Panc1 (cell line): ENCODE measurements at regions not wholly inside any gene's neighbourhood (a gene's known extent, or its start where the extent isn't known, plus 50 kb on each side); places are given as distances from the start of the nearest gene placed in this dataset.
"Not testable (repeated sequence)": the region's sequence is repeated elsewhere in the genome, so short reads cannot be mapped to it uniquely, and the experiment has no call there.

ENCODE experiments used
- ATAC-seq: fragments of 200-7000 bp; cut with Tn5 transposase; 2 replicates; pipeline ENCODE4 v1.9.1; 2020; ENCODE audit warnings: mild to moderate bottlenecking, moderate library complexity
- BruUV-seq: library from RNA; stranded (reverse); fragments of 400-500 nt; replicated peaks from 2 replicates; lab custom pipeline; 2021; lab: Mats Ljungman, UMichigan
- CTCF ChIA-PET: fragments of 300-600 bp; sonication (Branson Sonifier 250); formaldehyde crosslinking; loops from one replicate; lab custom pipeline; 2022; ENCODE audit warnings: antibody characterized with exemption; lab: Charles Lee
- POLR2A ChIA-PET: fragments of 300-600 bp; sonication (Branson Sonifier 250); formaldehyde crosslinking; loops from one replicate; lab custom pipeline; 2022; ENCODE audit warnings: antibody characterized with exemption; lab: Charles Lee
- DNase-seq: peaks from one replicate; pipeline ENCODE4 v3.0.0-alpha.2; 2010; ENCODE audit warnings: low read depth, low spot score
- H3K27ac ChIP-seq: 2 replicates; pipeline ENCODE4 v1.5.1; 2011; ENCODE audit warnings: mild to moderate bottlenecking, low read length, inconsistent platforms
- H3K27me3 ChIP-seq: fragments of 200-500 bp; sonication (Bioruptor generic); 2 replicates; pipeline ENCODE4 v1.6.0; 2014; ENCODE audit warnings: low read length, inconsistent platforms; ENCODE audit not compliant: control insufficient read depth, insufficient read depth
- H3K36me3 ChIP-seq: fragments of 200-500 bp; sonication (Bioruptor generic); 2 replicates; pipeline ENCODE4 v1.5.1; 2014; ENCODE audit warnings: inconsistent platforms, mild to moderate bottlenecking, low read length, moderate library complexity; ENCODE audit not compliant: control insufficient read depth, insufficient read depth
- H3K4me1 ChIP-seq: 2 replicates; pipeline ENCODE4 v1.5.1; 2011; ENCODE audit warnings: inconsistent platforms, mild to moderate bottlenecking, low read length, moderate library complexity; ENCODE audit not compliant: control insufficient read depth, insufficient read depth
- H3K4me3 ChIP-seq, 2 experiments: 2 replicates each; pipeline ENCODE4 v1.5.1; 2011 to 2012; ENCODE audit warnings: low read depth in 2 of 2, low read length in 2 of 2, mild to moderate bottlenecking in 2 of 2, inconsistent platforms in 1 of 2, moderate library complexity in 1 of 2
- H3K9me3 ChIP-seq: fragments of 200-500 bp; sonication (Bioruptor generic); 2 replicates; pipeline ENCODE4 v1.5.1; 2014; ENCODE audit warnings: low read depth, mild to moderate bottlenecking, inconsistent platforms, low read length, moderate library complexity; ENCODE audit not compliant: control insufficient read depth, insufficient read depth
- CTCF ChIP-seq: fragments of 450-650 bp; IDR thresholded peaks from 2 replicates; pipeline ENCODE4 v1.5.1; 2017; ENCODE audit warnings: mild to moderate bottlenecking
- POLR2AphosphoS5 ChIP-seq: IDR thresholded peaks from 2 replicates; pipeline ENCODE4 v1.6.1; 2012; ENCODE audit warnings: mild to moderate bottlenecking, low read depth, low read length, moderate library complexity
- REST ChIP-seq, 2 experiments: IDR thresholded peaks; 2 replicates each; pipeline ENCODE4 v1.6.1; 2011 to 2012; ENCODE audit warnings: low read depth in 2 of 2, control low read depth in 1 of 2, low read length in 1 of 2, mild to moderate bottlenecking in 1 of 2, moderate library complexity in 1 of 2; ENCODE audit not compliant: insufficient read depth in 1 of 2
- SIN3A ChIP-seq: IDR thresholded peaks from 2 replicates; pipeline ENCODE4 v1.6.1; 2012; ENCODE audit warnings: low read depth, mild to moderate bottlenecking, low read length, moderate library complexity, borderline replicate concordance; ENCODE audit not compliant: insufficient read depth
- TCF7L2 ChIP-seq: IDR thresholded peaks from 2 replicates; pipeline ENCODE4 v1.6.1; 2011; ENCODE audit warnings: mild to moderate bottlenecking, low read depth, low read length, inconsistent platforms
- in situ Hi-C: cut with HindIII; loops from 2 replicates; pipeline ENCODE4 v1.10.0; 2016; ENCODE audit warnings: low sequenced_read_pairs, low pct_unique_long_range_greater_than_20kb
- intact Hi-C: fragments of 100-400 bp; cut with micrococcal nuclease; formaldehyde crosslinking; loops from one replicate; pipeline ENCODE4 v1.10.0; 2022; ENCODE audit not compliant: unreplicated experiment

- no TSS peak for BruUV-seq
- Histone ChIP-seq H3K27ac (no peak overlapping the region), H3K4me3 (no peak overlapping the region), H3K9me3 (no peaks in the 10 kb centered on the region), H3K36me3 (no peaks in the 10 kb centered on the region), H3K27me3 (no peaks in the 10 kb centered on the region), H3K4me1 (no peaks in the 10 kb centered on the region)
- ChIA-PET POLR2A (no interaction called here), CTCF (no interaction called here)
- TF ChIP-seq SIN3A = no peak
- no peak for TF ChIP-seq REST (IDR thresholded peaks at IDR 0.05; ENCODE audit: insufficient read depth in 1 of 2, low read depth in 2 of 2, low read length in 1 of 2)
- TF ChIP-seq CTCF = no peak
- TF ChIP-seq POLR2AphosphoS5 = no peak
- no peak for TF ChIP-seq TCF7L2
- in situ Hi-C loops (no loop called here), intact Hi-C loops (no loop called here)
- ATAC-seq (no peak), DNase-seq (no peak)
Observed at GRCh38 chrX:138255373-138255772, 456.1 kb downstream of the FGF13 start.

GRCh38 chrX:138264095-138264494, 447.4 kb downstream of the FGF13 start:
- DNase-seq, H3K27me3 ChIP-seq, CTCF ChIA-PET, BruUV-seq, H3K4me3 ChIP-seq, POLR2A ChIA-PET, intact Hi-C loops, H3K4me1 ChIP-seq, H3K36me3 ChIP-seq, in situ Hi-C loops, H3K27ac ChIP-seq, ATAC-seq, H3K9me3 ChIP-seq: not testable (repeated sequence)

- ChIA-PET POLR2A (no interaction called here), CTCF (no interaction called here)
- Histone ChIP-seq H3K36me3 (no peaks in the 10 kb centered on the region), H3K27me3 (no peaks in the 10 kb centered on the region), H3K9me3 (no peaks in the 10 kb centered on the region), H3K27ac (no peak overlapping the region), H3K4me3 (no peak overlapping the region), H3K4me1 (no peaks in the 10 kb centered on the region)
- TF ChIP-seq POLR2AphosphoS5 (no peak), SIN3A (no peak), TCF7L2 (no peak), REST (IDR thresholded peaks at IDR 0.05; ENCODE audit: insufficient read depth in 1 of 2, low read depth in 2 of 2, low read length in 1 of 2) (no peak), CTCF (no peak)
- DNase-seq (no peak), ATAC-seq (no peak)
- intact Hi-C loops (no loop called here), in situ Hi-C loops (no loop called here)
- no TSS peak for BruUV-seq
Observed at GRCh38 chrX:138270931-138271330, 440.6 kb downstream of the FGF13 start.

GRCh38 chrX:138282598-138283150, 428.8 kb downstream of the FGF13 start:
- BruUV-seq, H3K9me3 ChIP-seq, DNase-seq, intact Hi-C loops, CTCF ChIA-PET, ATAC-seq, H3K36me3 ChIP-seq, H3K27ac ChIP-seq, POLR2A ChIA-PET, H3K4me1 ChIP-seq, H3K27me3 ChIP-seq, in situ Hi-C loops, H3K4me3 ChIP-seq: not testable (repeated sequence)
